Cardiac muscle cell (in vitro differentiated cells and primary cell): ENCODE measurements at regions not wholly inside any gene's neighbourhood (a gene's known extent, or its start where the extent isn't known, plus 50 kb on each side); places are given as distances from the start of the nearest gene placed in this dataset.

ENCODE experiments used
- DNase-seq, 2 donors: peaks; one replicate each; pipeline versions ENCODE4 v3.0.0 to v3.0.0-alpha.2; 2010 to 2017; ENCODE audit warnings: low read depth in 1 of 2, low spot score in 1 of 2
- H3K27ac ChIP-seq: fragments of 200-600 bp; sonication (generic); 2 replicates; pipeline ENCODE4 v1.5.1; 2016
- H3K27me3 ChIP-seq: fragments of 200-600 bp; sonication (generic); 2 replicates; pipeline ENCODE4 v1.6.0; 2016; ENCODE audit warnings: control low read depth
- H3K36me3 ChIP-seq: fragments of 200-600 bp; sonication (generic); 2 replicates; pipeline ENCODE4 v1.5.1; 2016; ENCODE audit warnings: control low read depth
- H3K4me1 ChIP-seq: fragments of 200-600 bp; sonication (generic); 2 replicates; pipeline ENCODE4 v1.8.1; 2017; ENCODE audit warnings: low read depth, mild to moderate bottlenecking, mixed run types
- H3K4me3 ChIP-seq: fragments of 200-600 bp; sonication (generic); 2 replicates; pipeline ENCODE4 v1.5.1; 2016; ENCODE audit warnings: mild to moderate bottlenecking
- H3K9me3 ChIP-seq: fragments of 200-600 bp; sonication (generic); 2 replicates; pipeline ENCODE4 v1.5.1; 2017; ENCODE audit warnings: low read depth, mild to moderate bottlenecking, control low read depth
- TF ChIP-seq, protein P1 (sequence below): IDR thresholded peaks from 2 replicates; pipeline ENCODE4 v1.5.1; 2012; ENCODE audit warnings: low read depth, mild to moderate bottlenecking, low read length

GRCh38 chr11:92707665-92708064, 261.8 kb upstream of the MTNR1B start:
- peaks cover 20% of the 10 kb centered on the region for H3K4me1 ChIP-seq
- TF ChIP-seq, protein P1, sequence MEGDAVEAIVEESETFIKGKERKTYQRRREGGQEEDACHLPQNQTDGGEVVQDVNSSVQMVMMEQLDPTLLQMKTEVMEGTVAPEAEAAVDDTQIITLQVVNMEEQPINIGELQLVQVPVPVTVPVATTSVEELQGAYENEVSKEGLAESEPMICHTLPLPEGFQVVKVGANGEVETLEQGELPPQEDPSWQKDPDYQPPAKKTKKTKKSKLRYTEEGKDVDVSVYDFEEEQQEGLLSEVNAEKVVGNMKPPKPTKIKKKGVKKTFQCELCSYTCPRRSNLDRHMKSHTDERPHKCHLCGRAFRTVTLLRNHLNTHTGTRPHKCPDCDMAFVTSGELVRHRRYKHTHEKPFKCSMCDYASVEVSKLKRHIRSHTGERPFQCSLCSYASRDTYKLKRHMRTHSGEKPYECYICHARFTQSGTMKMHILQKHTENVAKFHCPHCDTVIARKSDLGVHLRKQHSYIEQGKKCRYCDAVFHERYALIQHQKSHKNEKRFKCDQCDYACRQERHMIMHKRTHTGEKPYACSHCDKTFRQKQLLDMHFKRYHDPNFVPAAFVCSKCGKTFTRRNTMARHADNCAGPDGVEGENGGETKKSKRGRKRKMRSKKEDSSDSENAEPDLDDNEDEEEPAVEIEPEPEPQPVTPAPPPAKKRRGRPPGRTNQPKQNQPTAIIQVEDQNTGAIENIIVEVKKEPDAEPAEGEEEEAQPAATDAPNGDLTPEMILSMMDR: no peak
- H3K36me3 ChIP-seq: no peaks in the 10 kb centered on the region
- no peaks in the 10 kb centered on the region for H3K9me3 ChIP-seq
- H3K27me3 ChIP-seq: no peaks in the 10 kb centered on the region
- DNase-seq: peak in 1 of 2 donors; percentile 17
- H3K27ac ChIP-seq: no peak overlapping the region
- no peak overlapping the region for H3K4me3 ChIP-seq

DNA sequence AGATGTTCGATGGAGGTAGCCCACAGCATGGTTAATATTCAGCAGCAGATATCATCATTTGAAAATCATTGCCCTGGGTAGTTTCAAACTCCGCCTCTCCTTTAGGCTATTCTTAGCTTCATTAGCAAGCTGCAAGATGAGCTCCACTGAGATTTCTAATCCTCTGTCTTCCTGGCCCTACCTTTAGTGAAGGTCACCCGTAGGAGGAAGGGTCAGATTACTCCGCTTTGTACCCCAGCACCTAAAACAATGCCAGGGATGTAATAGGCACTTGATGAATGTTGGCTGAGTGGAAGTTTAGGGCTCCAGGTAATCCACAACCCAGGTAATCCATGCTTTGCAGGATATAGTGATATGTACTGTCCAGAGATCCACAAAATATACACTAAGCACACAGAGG, 260.1 kb upstream of the MTNR1B start:
- H3K4me1 ChIP-seq: peaks cover 11% of the 10 kb centered on the region
- H3K4me3 ChIP-seq: no peak overlapping the region
- TF ChIP-seq, protein P1: no peak
- no peak for DNase-seq
- no peak overlapping the region for H3K27ac ChIP-seq
- no peaks in the 10 kb centered on the region for H3K9me3 ChIP-seq
- no peaks in the 10 kb centered on the region for H3K27me3 ChIP-seq
- no peaks in the 10 kb centered on the region for H3K36me3 ChIP-seq

- no peak for DNase-seq
- Histone ChIP-seq H3K9me3 (no peaks in the 10 kb centered on the region), H3K27me3 (no peaks in the 10 kb centered on the region), H3K27ac (no peak overlapping the region), H3K36me3 (no peaks in the 10 kb centered on the region), H3K4me1 (peaks cover 11% of the 10 kb centered on the region), H3K4me3 (no peak overlapping the region)
- TF ChIP-seq, protein P1: no peak
Observed at GRCh38 chr11:92711926-92712325, 257.5 kb upstream of the MTNR1B start.

DNA sequence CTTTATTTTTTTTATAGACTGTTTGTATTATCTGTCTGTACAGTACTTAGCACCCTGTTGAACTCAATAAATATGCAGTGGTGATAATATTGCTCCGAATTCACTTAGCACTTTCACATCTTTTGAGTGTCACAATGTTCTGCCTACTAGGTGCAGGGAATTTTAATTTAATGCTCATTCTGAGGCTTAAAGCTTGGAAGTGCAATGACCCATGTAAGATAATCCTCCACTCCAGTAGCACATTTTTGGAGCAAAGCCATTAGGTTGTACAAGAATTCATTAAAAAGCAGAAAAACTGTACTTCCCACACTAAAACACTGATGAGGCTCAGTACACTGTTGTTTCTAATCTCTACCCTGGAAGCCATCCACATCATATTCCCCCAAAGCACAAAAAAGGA, 255.3 kb upstream of the MTNR1B start:
- Histone ChIP-seq H3K4me1 (peaks cover 2% of the 10 kb centered on the region), H3K36me3 (no peaks in the 10 kb centered on the region), H3K27ac (no peak overlapping the region), H3K27me3 (no peaks in the 10 kb centered on the region), H3K9me3 (no peaks in the 10 kb centered on the region), H3K4me3 (no peak overlapping the region)
- TF ChIP-seq, protein P1: no peak
- DNase-seq: no peak

- DNase-seq: no peak
- TF ChIP-seq, protein P1: no peak
- Histone ChIP-seq H3K9me3 (no peaks in the 10 kb centered on the region), H3K27me3 (no peaks in the 10 kb centered on the region), H3K27ac (no peak overlapping the region), H3K36me3 (no peaks in the 10 kb centered on the region), H3K4me1 (no peaks in the 10 kb centered on the region), H3K4me3 (no peak overlapping the region)
Observed at GRCh38 chr11:92717240-92717639, 252.2 kb upstream of the MTNR1B start.

GRCh38 chr11:92720385-92720784, 249.1 kb upstream of the MTNR1B start:
- no peak for DNase-seq
- no peak overlapping the region for H3K4me3 ChIP-seq
- TF ChIP-seq, protein P1: no peak

More at GRCh38 chr11:92720385-92720784, 249.1 kb upstream of the MTNR1B start:
- Histone ChIP-seq H3K9me3 (no peaks in the 10 kb centered on the region), H3K27me3 (no peaks in the 10 kb centered on the region), H3K27ac (no peak overlapping the region), H3K4me1 (no peaks in the 10 kb centered on the region), H3K36me3 (no peaks in the 10 kb centered on the region)
